Stimulated activated CD4-positive, alpha-beta T cell treated with anti-CD3 and anti-CD28 coated beads, TNF-alpha, amount 100 ng/mL, for 1 hour (primary cell): ENCODE measurements at regions not wholly inside any gene's neighbourhood (a gene's known extent, or its start where the extent isn't known, plus 50 kb on each side); places are given as distances from the start of the nearest gene placed in this dataset.
A peak's percentile ranks its signal among the peaks of the same experiment; 100 is the strongest.

Source experiments
- DNase-seq, 3 donors: peaks; one replicate each; pipeline ENCODE4 v3.0.0-alpha.2; 2020; ENCODE audit warnings: low read depth in 3 of 3, low spot score in 1 of 3

DNA sequence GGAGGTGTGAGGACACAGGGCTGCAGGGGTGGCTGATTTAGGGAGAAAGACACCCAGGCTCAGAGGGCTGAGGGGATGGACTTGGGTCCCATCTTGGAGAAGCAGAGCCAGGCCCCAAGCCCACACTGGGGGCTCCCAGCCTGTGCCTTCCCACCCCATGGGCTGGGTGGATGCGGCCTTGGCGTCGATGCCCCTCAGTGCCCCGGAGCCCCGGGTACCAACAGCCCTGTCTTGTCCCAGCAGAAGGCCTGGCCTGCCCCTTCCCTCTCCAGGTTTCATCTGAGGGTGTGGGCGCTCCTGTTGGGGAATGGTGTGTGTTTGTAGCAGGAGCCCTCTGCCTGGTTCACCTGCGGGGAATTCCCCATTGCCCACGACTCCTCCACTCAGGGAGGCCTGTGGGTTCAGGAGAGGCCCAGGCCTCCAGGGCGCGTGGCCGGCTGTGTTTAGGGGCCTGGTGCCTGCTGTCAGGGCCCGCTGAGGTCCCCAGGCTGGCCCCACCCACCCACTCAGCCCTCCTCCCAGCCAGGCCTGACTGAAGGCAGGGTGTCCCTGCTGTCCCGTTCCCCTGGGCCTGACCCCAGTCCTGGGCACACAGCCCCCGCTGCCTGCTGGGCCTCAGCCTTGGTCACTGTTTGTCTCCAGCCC lies 51.1 kb upstream of the BEGAIN start:
- DNase-seq: no peak

- DNase-seq: no peak
Observed at GRCh38 chr14:100639280-100639679, 52.1 kb upstream of the BEGAIN start.

GRCh38 chr14:100640471-100641273 lies 53.5 kb upstream of the BEGAIN start:
- DNase-seq: peak; percentile 26 to 48 (median 29)

- no peak for DNase-seq
Observed at GRCh38 chr14:100641274-100641860, 54.1 kb upstream of the BEGAIN start.

DNA sequence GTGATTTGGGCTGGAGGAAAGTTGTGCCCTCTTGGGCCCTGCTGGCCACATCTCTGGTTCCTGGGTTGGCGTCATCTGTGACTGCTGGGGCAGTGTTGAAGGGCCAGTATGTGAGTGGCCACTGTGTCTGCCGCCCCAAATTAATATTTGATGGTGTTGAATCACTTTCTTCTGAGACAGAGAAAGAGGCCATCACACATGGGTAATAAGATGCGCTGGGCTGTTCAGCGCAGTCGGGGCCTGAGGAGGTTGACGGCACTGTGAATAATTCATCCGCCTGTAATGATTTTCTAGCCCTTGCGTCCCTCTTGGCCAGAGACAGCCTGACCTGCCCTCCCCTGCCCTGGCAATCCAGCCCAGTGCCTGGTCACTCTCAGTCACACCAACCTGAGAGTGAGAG lies 56.2 kb upstream of the BEGAIN start:
- DNase-seq: no peak

GRCh38 chr14:100644383-100644782 lies 57.2 kb upstream of the BEGAIN start:
- no peak for DNase-seq

GRCh38 chr14:100644784-100645183 lies 57.6 kb upstream of the BEGAIN start:
- no peak for DNase-seq

DNA sequence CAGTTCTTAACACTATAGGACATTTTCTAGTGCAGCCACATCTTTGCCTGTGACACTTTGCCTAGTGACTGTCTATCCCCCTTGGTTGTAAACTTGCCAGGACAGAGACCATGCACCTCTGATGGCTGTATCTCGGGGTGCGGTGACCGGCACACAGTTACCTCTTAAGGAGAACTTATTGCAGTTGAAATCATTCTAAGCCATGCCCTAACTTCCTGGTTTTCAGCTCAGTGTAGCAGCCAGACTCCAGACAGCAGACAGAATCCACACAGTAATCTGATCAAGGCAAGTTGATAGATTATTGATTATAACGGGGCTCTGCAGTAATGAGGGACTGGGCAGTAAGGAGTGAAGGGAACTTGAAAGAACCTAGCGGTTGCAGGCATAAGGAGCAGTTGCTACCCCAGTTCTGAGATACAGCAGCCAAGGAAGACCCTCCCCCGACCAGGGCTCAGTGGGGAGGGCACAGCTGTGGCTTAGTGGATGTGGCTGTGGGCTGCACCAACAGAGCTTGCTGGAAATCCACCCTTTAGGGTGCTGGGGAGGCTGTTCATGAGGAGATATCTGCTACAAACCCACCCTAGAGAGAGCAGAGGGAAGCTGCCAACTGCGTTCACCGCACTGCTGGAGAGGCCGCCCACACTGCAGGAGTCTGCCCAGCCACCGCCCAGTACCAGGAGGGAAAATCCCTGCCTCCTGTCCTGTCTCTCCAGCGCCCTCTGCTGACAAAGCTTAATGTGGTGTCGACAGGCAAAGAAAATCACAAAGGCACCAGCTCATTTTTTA lies 58.2 kb upstream of the BEGAIN start:
- DNase-seq: peak; percentile 58 to 73 (median 72)

- no peak for DNase-seq
Observed at GRCh38 chr14:100645982-100646314, 58.7 kb upstream of the BEGAIN start.

GRCh38 chr14:100648474-100649172 lies 61.4 kb upstream of the BEGAIN start:
- no peak for DNase-seq

DNA sequence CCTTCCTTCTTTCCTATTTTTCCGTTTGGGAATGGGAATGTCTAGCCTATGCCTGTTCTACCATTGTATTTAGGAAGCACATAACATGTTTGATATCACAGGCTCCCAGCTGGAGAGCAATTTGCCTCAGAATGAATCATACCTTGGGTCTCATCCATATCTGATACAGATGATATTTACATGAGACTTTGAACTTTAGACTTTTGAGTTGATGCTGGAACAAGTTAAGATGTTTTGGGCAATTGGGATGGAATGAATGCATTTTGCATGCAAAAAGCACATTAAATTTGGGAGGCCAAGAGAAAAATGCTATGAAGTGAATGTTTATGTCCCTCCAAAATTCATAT lies 61.9 kb upstream of the BEGAIN start:
- DNase-seq: no peak

DNA sequence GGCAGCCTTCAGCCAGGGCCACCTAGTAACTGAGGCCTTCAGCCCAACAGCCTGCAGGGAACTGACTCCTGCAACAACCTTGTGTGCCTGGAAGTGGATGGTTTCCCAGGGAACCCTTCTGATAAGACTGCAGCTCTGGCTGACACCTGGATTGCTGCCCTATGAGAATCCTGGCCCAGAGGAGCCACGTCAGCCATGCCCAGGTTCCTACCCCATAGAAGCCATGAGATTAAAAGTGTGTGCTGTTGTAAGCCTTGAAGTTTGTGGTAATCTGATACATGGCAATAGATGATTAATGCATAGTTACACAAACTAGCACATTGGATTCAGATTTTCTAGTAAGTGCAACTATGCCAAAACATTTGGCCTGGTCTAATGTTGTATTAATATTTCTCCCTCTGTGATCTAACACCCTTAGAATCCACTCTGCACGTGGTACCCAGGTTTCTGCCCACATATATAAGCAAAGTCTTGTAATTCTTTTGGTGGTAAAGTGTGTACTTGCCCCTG lies 64.8 kb upstream of the BEGAIN start:
- no peak for DNase-seq

DNA sequence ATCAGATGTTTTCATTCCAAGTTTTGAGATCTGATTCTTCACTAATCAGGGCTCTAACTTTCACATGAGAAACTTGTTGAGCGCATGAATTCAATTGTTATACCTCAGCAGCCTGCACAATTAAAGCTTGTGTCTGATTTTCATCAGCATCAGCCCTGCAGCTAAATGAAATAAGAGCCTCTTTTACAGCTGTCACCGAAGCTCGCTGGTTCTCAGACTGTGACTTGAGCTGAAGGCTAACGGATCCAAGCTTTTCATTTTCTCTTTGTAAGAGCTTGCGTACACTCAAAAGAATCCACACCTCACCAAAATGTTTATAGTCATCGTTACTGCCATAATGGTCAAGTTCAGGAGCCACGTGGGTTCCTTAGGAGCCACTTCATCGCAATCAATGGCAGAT lies 65.5 kb upstream of the BEGAIN start:
- DNase-seq: no peak

DNA sequence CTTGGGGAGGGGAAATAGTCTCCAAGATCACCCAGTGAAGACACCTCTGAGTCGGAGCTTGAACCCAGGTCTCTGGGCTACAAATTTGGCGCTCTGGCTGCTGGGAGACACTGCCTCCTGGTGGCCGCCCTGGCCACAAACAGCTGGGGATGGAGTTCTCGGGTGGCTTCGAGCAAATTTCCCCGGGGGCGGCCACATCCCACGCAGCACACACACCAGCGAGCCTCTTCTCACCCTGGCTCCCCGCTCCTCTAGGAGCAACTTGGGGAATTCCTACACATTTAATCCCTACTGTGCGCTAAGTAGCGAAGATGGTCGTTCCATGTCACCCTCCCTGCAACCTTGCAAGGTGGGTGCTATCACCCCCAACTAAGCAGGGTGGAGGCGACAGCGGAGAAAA lies 66.2 kb upstream of the BEGAIN start:
- no peak for DNase-seq

DNA sequence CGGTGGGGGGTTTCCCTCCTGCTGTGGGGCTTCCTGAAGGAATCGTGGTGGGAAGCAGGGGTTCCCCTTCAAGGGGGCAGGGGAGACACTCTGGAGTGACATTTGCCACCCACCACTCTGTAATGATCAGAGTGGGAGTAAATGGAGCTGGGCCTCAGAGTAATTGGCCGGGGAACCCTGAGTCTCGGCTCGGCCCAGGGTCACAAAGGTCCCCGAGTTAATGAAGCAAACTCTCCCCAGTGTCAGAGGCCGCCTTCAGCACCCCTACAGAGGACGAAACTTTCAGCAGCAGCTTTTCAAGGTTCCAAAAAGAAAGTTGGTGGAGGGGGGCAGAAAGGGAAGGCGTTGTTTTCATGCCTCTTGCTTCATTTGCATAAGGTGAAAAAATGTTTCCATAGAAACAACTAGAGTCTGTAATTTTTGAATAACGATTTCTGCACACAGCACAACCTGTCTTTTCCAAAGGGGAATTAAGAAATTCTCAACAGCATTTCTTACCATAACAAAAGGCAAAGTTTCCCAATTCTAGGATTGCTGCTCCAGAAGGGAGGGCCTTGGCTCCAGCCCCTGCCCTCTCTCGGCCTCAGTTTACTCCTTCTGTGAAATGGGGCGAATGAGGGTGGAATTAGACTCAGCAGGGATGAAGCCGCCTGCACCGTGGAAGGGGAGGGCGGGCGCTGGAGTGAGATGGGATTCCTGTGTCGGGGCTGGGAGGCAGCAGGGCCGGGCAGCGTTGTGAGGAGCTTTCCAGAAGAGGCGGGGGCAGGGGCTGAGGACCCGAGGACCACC lies 67.0 kb upstream of the BEGAIN start:
- no peak for DNase-seq

GRCh38 chr14:100654814-100655740 lies 67.9 kb upstream of the BEGAIN start:
- peak in 2 of 3 donors; percentile 16 to 37 for DNase-seq

DNA sequence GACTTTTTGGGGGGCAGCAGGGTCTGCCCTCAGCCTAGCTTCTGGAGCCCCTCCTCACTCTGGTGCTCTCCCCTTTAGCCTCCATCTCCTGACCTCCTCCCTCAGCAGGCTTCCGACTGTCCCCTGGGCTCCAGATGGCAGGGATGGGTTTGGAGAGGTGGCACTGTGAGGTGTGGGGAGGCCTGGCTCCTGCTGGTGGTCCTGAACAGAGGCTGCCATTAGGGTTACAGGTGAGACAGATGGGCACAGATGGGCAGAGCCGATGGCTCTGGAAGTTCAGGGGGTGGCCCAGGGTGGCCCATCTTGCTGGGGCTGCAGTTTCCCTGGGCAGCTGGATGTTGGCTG lies 68.5 kb upstream of the BEGAIN start:
- DNase-seq: no peak

DNA sequence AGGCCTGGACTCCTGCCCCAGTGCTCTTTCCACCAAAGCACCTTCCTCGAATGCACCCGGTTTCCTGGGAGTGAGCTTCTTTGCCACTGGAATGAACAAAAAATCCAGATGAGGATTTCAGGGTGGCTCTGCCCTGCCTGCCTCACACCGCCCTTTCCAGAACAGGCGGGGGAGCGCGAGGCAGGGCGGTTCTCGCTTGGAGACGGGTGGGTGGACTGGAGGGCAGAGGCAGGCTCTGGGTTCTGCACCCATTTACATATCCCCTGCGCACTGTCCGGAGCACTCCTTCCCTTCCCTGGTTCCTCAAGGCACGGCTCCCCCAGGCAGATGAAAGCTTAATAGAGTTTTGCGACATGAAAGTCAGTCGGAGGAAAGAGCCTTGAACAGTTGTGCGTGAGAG lies 69.7 kb upstream of the DLK1 start:
- no peak for DNase-seq

- DNase-seq: no peak
Observed at GRCh38 chr14:100657780-100658179, 68.9 kb upstream of the DLK1 start.
